GM23248 (cell line): ENCODE measurements at regions not wholly inside any gene's neighbourhood (a gene's known extent, or its start where the extent isn't known, plus 50 kb on each side); places are given as distances from the start of the nearest gene placed in this dataset.

Source experiments
- EZH2 ChIP-seq: fragments of 200-600 bp; sonication (generic); IDR thresholded peaks from 2 replicates; pipeline ENCODE4 v1.6.1; 2018; ENCODE audit warnings: antibody characterized with exemption, mild to moderate bottlenecking; ENCODE audit not compliant: insufficient read depth, poor library complexity, severe bottlenecking
- EZH2phosphoT487 ChIP-seq: fragments of 200-600 bp; sonication (generic); IDR thresholded peaks from 2 replicates; pipeline ENCODE4 v1.6.1; 2018; ENCODE audit warnings: antibody characterized with exemption, moderate library complexity, mild to moderate bottlenecking, low read depth; ENCODE audit not compliant: insufficient read depth

DNA sequence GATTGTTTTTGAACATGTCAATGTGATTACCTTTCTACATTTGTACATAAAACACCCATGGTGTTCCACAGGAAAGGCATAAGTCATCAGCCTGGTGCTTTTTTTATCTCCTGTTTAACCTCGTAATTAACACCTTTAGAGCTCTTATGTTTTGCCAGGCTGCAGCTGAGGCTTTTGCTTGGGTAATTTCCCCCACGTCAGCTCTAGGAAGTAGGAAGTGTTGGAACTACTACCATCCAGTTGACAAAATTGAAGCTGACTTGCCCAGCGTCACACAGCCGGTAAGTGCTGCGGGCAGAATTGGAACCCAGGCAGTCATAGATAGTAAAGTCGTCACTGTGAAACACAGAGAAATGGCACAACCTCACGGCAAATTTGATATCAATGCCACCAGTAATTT, 86.6 kb upstream of the BMP2 start:
- TF ChIP-seq EZH2phosphoT487 (no peak), EZH2 (no peak)
